ENCODE measurements at regions not wholly inside any gene's neighbourhood (a gene's known extent, or its start where the extent isn't known, plus 50 kb on each side); places are given as distances from the start of the nearest gene placed in this dataset.
A peak's percentile ranks its signal among the peaks of the same experiment; 100 is the strongest.
"Not testable (repeated sequence)": the region's sequence is repeated elsewhere in the genome, so short reads cannot be mapped to it uniquely, and the experiment has no call there.

DNA sequence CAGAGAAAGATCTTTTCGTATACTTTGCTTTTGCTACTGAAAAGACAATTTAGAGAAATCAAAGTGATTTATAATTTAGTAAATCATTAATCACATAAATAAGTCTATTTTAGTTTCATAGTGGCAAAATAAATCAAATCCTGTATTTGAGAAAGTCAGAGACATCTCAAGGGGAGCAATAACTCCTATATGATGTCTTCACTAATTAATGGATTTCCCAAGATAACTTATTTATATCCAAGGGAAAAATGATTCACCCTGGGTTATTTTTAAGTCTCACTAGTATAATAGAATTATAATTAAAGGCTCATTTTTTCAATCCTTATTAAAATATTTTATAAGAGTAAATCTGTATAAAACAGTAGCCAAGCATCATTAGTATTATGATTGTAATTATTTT, 177.8 kb upstream of the GIMD1 start:
- no peak overlapping the region for H3K4me3 ChIP-seq (ENCODE audit: low read length)
- H3K9ac ChIP-seq (ENCODE audit: low read depth, low read length), result no peak overlapping the region
- H3K4me2 ChIP-seq (ENCODE audit: low read length), result no peak overlapping the region
- no peaks in the 10 kb centered on the region for H3K36me3 ChIP-seq (ENCODE audit: insufficient read depth, low read length)
- no peaks in the 10 kb centered on the region for H3K27me3 ChIP-seq (ENCODE audit: control insufficient read depth, insufficient read depth, low read length)
- no peaks in the 10 kb centered on the region for H3K9me3 ChIP-seq (replicated peaks; ENCODE audit: low read length)
- H3K4me1 ChIP-seq (ENCODE audit: control insufficient read depth, insufficient read depth, low read length), result peaks cover 7% of the 10 kb centered on the region

DNA sequence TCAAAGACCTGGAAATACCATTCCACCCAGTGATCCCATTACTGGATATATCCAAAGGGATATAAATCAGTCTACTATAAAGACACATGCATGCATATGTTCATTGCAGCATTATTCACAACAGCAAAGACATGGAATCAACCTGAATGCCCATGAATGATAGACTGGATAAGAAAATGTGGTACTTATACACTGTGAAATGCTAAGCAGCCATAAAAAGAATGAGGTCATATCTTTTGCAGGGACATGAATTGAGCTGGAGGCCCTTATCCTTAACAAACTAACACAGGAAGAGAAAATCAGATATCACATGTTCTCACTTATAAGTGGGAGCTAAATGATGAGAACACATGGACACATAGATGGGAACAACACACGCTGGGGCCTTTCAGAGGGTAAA, 174.0 kb upstream of the GIMD1 start:
- peaks cover 14% of the 10 kb centered on the region for H3K4me1 ChIP-seq (ENCODE audit: control insufficient read depth, insufficient read depth, low read length)
- H3K36me3 ChIP-seq (ENCODE audit: insufficient read depth, low read length); H3K9ac ChIP-seq (ENCODE audit: low read depth, low read length); H3K9me3 ChIP-seq (replicated peaks; ENCODE audit: low read length); H3K4me2 ChIP-seq (ENCODE audit: low read length); H3K4me3 ChIP-seq (ENCODE audit: low read length); H3K27me3 ChIP-seq (ENCODE audit: control insufficient read depth, insufficient read depth, low read length): not testable (repeated sequence)

DNA sequence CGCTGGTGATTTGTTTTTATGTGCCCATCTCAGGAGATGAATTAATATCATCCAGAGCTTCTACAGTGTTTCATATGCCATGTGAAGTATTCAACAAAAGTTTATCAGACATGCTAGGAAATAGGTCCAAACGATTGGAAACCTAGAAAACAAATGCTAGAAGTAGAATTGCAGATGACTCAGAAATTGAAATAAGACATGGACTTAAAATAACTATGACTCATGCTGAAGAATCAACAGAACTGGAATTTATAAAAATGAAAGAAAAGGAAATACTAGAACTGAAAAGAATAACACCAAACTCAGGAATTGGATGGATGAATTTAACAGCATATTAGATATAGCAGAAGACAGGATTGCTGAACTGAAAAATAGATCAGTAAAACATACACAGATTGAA, 172.7 kb upstream of the GIMD1 start:
- no peaks in the 10 kb centered on the region for H3K36me3 ChIP-seq (ENCODE audit: insufficient read depth, low read length)
- H3K4me2 ChIP-seq (ENCODE audit: low read length), result peak overlapping the region; percentile 68
- H3K4me1 ChIP-seq (ENCODE audit: control insufficient read depth, insufficient read depth, low read length), result peaks cover 14% of the 10 kb centered on the region
- H3K27me3 ChIP-seq (ENCODE audit: control insufficient read depth, insufficient read depth, low read length), result no peaks in the 10 kb centered on the region
- H3K4me3 ChIP-seq (ENCODE audit: low read length), result peak overlapping the region; percentile 23
- H3K9ac ChIP-seq (ENCODE audit: low read depth, low read length), result no peak overlapping the region
- no peaks in the 10 kb centered on the region for H3K9me3 ChIP-seq (replicated peaks; ENCODE audit: low read length)

DNA sequence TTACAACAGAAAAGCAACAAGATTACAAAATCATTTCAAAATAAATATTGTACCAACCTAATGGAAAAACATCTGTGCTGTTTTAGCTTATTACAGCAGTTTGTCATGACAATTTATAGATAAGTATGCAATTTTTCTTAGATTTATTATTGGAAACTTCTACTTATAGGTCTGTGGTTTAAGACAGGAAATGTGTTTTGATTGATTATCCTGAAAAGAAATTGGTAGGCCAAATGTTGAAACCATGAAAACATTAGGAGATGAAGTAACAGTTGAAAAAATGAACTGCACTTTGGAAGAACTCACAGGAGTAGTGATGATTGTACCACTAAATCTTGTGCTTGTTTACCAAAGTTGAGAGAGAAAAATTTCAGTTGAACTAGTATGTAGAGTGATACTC, 162.2 kb upstream of the GIMD1 start:
- no peak overlapping the region for H3K4me2 ChIP-seq (ENCODE audit: low read length)
- H3K27me3 ChIP-seq (ENCODE audit: control insufficient read depth, insufficient read depth, low read length), result no peaks in the 10 kb centered on the region
- H3K9ac ChIP-seq (ENCODE audit: low read depth, low read length), result no peak overlapping the region
- no peaks in the 10 kb centered on the region for H3K9me3 ChIP-seq (replicated peaks; ENCODE audit: low read length)
- H3K36me3 ChIP-seq (ENCODE audit: insufficient read depth, low read length), result no peaks in the 10 kb centered on the region
- no peaks in the 10 kb centered on the region for H3K4me1 ChIP-seq (ENCODE audit: control insufficient read depth, insufficient read depth, low read length)
- H3K4me3 ChIP-seq (ENCODE audit: low read length), result no peak overlapping the region

DNA sequence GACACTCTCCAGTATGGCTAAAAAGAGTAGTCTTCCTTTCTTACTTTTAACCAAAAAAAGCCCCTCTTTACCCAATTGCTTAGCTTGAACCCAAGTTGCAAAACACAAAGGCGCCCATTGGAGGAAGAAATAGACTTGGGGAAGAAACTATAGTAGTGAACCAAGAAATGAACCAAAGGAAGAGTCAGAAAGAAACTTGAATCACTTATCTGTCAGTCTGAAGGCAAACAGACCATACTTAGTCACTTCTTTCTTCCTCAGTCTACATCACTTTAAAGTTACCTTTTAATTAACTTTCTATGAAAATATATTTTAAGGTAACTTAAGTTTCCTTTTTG, 161.4 kb upstream of the GIMD1 start:
- Histone ChIP-seq H3K4me2 (ENCODE audit: low read length) (no peak overlapping the region), H3K4me1 (ENCODE audit: control insufficient read depth, insufficient read depth, low read length) (no peaks in the 10 kb centered on the region), H3K36me3 (ENCODE audit: insufficient read depth, low read length) (no peaks in the 10 kb centered on the region), H3K9me3 (replicated peaks; ENCODE audit: low read length) (no peaks in the 10 kb centered on the region), H3K9ac (ENCODE audit: low read depth, low read length) (no peak overlapping the region), H3K27me3 (ENCODE audit: control insufficient read depth, insufficient read depth, low read length) (no peaks in the 10 kb centered on the region), H3K4me3 (ENCODE audit: low read length) (no peak overlapping the region)

DNA sequence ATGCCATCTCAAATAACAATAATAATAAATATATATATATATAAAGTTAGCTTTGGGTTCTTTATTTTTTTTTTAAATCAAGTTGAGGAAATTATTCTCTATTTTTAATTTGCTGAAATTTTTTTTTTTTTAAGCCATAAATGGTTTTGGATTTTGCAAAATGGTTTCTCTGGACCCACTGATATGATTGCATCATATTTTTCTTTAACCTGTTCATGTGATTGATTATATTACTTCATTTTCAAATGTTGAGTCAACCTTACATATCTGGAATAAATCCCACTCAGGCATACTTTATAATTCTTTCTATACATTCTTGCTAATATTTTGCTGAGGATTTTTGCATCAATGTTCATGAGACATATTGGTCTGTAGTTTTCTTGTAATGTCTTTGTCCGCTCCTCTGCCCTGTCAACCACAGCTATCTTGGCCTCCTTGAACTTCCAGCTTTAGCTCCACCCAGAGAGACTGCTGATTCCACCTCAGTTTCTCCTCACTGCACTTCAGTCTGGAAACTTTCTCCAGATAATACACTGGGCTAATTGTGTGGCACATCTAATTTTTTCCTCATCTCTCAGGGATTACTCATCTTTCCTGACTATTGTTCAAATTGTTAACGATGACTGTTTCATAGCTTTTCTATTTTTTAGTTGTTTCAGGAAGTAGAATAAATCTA, 160.9 kb upstream of the GIMD1 start:
- Histone ChIP-seq H3K36me3 (ENCODE audit: insufficient read depth, low read length) (no peaks in the 10 kb centered on the region), H3K27me3 (ENCODE audit: control insufficient read depth, insufficient read depth, low read length) (no peaks in the 10 kb centered on the region), H3K9me3 (replicated peaks; ENCODE audit: low read length) (no peaks in the 10 kb centered on the region), H3K4me2 (ENCODE audit: low read length) (no peak overlapping the region), H3K4me3 (ENCODE audit: low read length) (no peak overlapping the region), H3K4me1 (ENCODE audit: control insufficient read depth, insufficient read depth, low read length) (no peaks in the 10 kb centered on the region), H3K9ac (ENCODE audit: low read depth, low read length) (no peak overlapping the region)

DNA sequence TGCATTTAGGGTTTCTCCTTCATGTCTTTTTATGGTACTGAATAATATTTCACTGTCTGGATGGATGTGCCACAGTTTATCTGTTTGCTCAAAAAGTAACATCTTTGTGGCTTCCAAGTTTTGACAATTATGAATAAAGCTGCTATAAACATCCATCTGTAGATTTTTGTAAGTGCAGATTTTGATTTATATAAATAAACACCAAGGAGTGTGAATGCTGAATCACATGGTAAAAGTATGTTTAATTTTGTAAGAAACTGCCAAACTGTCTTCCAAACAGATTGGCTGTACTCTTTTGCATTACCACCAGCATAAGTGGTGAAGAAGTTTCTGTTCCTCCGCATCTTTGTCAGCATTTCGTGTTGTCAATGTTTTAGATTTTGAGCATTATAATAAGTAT, 158.7 kb upstream of the GIMD1 start:
- no peak overlapping the region for H3K4me3 ChIP-seq (ENCODE audit: low read length)
- no peaks in the 10 kb centered on the region for H3K27me3 ChIP-seq (ENCODE audit: control insufficient read depth, insufficient read depth, low read length)
- H3K9ac ChIP-seq (ENCODE audit: low read depth, low read length), result no peak overlapping the region
- no peaks in the 10 kb centered on the region for H3K9me3 ChIP-seq (replicated peaks; ENCODE audit: low read length)
- H3K4me1 ChIP-seq (ENCODE audit: control insufficient read depth, insufficient read depth, low read length), result no peaks in the 10 kb centered on the region
- no peaks in the 10 kb centered on the region for H3K36me3 ChIP-seq (ENCODE audit: insufficient read depth, low read length)
- no peak overlapping the region for H3K4me2 ChIP-seq (ENCODE audit: low read length)

DNA sequence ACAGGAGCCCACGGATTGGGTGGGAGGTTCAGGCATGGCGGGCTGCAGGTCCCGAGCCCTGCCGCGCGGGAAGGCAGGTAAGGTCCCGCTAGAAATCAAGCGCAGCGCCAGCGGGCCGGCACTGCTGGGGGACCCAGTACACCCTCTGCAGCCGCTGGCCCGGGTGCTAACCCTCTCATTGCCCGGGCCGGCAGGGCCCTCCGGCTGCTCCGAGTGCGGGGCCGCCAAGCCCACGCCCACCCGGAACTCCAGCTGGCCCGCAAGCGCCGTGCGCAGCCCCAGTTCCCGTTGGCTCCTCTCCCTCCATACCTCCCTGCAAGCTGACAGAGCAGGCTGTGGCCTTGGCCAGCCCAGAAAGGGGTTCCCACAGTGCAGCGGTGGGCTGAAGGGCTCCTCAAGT, 156.8 kb upstream of the GIMD1 start:
- not testable (repeated sequence) for H3K9me3 ChIP-seq (replicated peaks; ENCODE audit: low read length); H3K27me3 ChIP-seq (ENCODE audit: control insufficient read depth, insufficient read depth, low read length); H3K9ac ChIP-seq (ENCODE audit: low read depth, low read length); H3K4me3 ChIP-seq (ENCODE audit: low read length); H3K36me3 ChIP-seq (ENCODE audit: insufficient read depth, low read length); H3K4me1 ChIP-seq (ENCODE audit: control insufficient read depth, insufficient read depth, low read length); H3K4me2 ChIP-seq (ENCODE audit: low read length)

DNA sequence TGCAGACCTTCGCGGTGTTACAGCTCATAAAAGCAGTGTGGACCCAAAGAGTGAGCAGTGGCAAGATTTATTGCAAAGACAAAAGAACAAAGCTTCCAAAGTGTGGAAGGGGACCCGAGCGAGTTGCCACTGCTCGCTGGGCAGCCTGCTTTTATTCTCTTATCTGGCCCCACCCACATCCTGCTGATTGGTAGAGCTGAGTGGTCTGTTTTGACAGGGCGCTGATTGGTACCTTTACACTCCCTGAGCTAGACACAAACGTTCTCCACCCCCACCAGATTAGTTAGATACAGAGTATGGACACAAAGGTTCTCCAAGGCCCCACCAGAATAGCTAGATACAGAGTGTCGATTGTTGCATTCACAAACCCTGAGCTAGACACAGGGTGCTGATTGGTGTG, 156.2 kb upstream of the GIMD1 start:
- H3K36me3 ChIP-seq (ENCODE audit: insufficient read depth, low read length), result not testable (repeated sequence)

DNA sequence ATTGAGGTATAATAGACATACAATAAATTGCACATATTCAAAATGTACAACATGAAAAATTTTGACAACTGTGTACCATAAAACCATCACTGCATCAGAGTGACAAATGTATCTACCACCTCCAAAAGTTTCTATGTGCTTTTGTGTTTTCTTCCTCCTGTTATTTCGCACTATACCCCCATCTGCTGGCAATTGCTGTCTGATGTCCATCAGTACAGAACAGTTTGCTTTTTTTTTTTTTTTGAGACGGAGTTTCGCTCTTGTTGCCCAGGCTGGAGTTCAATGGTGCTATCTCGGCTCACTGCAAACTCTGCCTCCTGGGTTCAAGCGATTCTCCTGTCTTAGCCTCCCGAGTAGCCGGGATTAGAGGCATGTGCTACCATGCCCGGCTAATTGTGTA, 154.3 kb upstream of the GIMD1 start:
- H3K36me3 ChIP-seq (ENCODE audit: insufficient read depth, low read length), result no peaks in the 10 kb centered on the region
- no peaks in the 10 kb centered on the region for H3K4me1 ChIP-seq (ENCODE audit: control insufficient read depth, insufficient read depth, low read length)
- H3K9ac ChIP-seq (ENCODE audit: low read depth, low read length), result no peak overlapping the region
- no peaks in the 10 kb centered on the region for H3K27me3 ChIP-seq (ENCODE audit: control insufficient read depth, insufficient read depth, low read length)
- H3K9me3 ChIP-seq (replicated peaks; ENCODE audit: low read length), result no peaks in the 10 kb centered on the region
- no peak overlapping the region for H3K4me2 ChIP-seq (ENCODE audit: low read length)
- no peak overlapping the region for H3K4me3 ChIP-seq (ENCODE audit: low read length)

More for the DNA sequence above, 156.2 kb upstream of the GIMD1 start:
- not testable (repeated sequence) for H3K4me1 ChIP-seq (ENCODE audit: control insufficient read depth, insufficient read depth, low read length); H3K9me3 ChIP-seq (replicated peaks; ENCODE audit: low read length); H3K27me3 ChIP-seq (ENCODE audit: control insufficient read depth, insufficient read depth, low read length); H3K4me2 ChIP-seq (ENCODE audit: low read length); H3K4me3 ChIP-seq (ENCODE audit: low read length); H3K9ac ChIP-seq (ENCODE audit: low read depth, low read length)

DNA sequence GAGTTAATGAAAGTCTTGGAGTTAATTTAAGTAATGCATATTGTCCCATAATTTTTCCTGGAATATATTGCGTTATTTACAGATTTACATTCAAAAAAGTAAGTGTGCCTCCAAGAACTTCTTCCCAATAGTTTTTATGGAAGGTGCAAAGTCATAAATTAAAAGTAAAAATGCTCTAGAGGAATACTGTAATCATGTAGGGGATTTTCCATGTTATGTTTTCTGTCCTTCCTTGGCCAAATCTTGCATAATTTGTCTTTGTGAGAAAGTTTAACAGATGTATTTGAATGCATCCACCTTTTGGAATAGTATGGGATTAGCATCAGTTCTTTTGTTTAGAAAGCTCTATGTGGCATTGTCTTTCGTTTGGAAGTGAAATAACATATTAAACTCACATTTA, 144.1 kb upstream of the GIMD1 start:
- H3K36me3 ChIP-seq (ENCODE audit: insufficient read depth, low read length), result no peaks in the 10 kb centered on the region
- no peak overlapping the region for H3K9ac ChIP-seq (ENCODE audit: low read depth, low read length)
- H3K4me2 ChIP-seq (ENCODE audit: low read length), result no peak overlapping the region
- no peaks in the 10 kb centered on the region for H3K27me3 ChIP-seq (ENCODE audit: control insufficient read depth, insufficient read depth, low read length)
- H3K4me1 ChIP-seq (ENCODE audit: control insufficient read depth, insufficient read depth, low read length), result no peaks in the 10 kb centered on the region
- no peaks in the 10 kb centered on the region for H3K9me3 ChIP-seq (replicated peaks; ENCODE audit: low read length)
- H3K4me3 ChIP-seq (ENCODE audit: low read length), result no peak overlapping the region

DNA sequence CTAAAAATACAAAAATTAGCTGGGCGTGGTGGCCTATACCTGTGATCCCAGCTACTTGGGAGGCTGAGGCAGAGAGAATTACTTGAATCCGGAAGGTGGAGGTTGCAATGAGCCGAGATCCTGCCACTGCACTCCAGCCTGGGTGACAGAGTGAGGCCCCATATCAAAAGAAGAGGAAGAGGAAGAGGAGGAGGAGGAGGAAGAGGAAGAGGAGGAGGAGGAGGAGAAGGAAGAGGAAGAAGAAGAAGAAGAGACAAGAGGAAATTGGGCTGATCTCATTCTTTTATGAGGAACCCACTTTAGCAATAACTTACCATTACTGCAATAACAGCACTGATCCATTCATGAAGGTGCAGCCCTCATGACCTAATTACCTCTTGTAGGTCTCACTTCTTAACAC, 138.9 kb upstream of the GIMD1 start:
- H3K36me3 ChIP-seq (ENCODE audit: insufficient read depth, low read length), result no peaks in the 10 kb centered on the region
- no peak overlapping the region for H3K4me3 ChIP-seq (ENCODE audit: low read length)
- no peaks in the 10 kb centered on the region for H3K4me1 ChIP-seq (ENCODE audit: control insufficient read depth, insufficient read depth, low read length)
- no peak overlapping the region for H3K9ac ChIP-seq (ENCODE audit: low read depth, low read length)
- H3K4me2 ChIP-seq (ENCODE audit: low read length), result no peak overlapping the region
- H3K9me3 ChIP-seq (replicated peaks; ENCODE audit: low read length), result no peaks in the 10 kb centered on the region
- no peaks in the 10 kb centered on the region for H3K27me3 ChIP-seq (ENCODE audit: control insufficient read depth, insufficient read depth, low read length)
